Neuron (in vitro differentiated cells): ENCODE measurements at regions not wholly inside any gene's neighbourhood (a gene's known extent, or its start where the extent isn't known, plus 50 kb on each side); places are given as distances from the start of the nearest gene placed in this dataset.

Source experiments
- H2AFZ ChIP-seq: one replicate; pipeline ENCODE4 v1.6.1; 2013; ENCODE audit warnings: low read depth, mild to moderate bottlenecking, inconsistent platforms, low read length, moderate library complexity
- H3K27me3 ChIP-seq: one replicate; pipeline ENCODE4 v1.6.1; 2013; ENCODE audit warnings: low read length; ENCODE audit not compliant: insufficient read depth
- H3K36me3 ChIP-seq: one replicate; pipeline ENCODE4 v1.6.1; 2013; ENCODE audit warnings: low read length; ENCODE audit not compliant: insufficient read depth
- H3K4me1 ChIP-seq: one replicate; pipeline ENCODE4 v1.6.1; 2013; ENCODE audit warnings: low read length; ENCODE audit not compliant: insufficient read depth
- H3K4me3 ChIP-seq: 2 replicates; pipeline ENCODE4 v1.5.1; 2013; ENCODE audit warnings: mild to moderate bottlenecking, low read length, moderate library complexity
- H3K9me3 ChIP-seq: one replicate; pipeline ENCODE4 v1.6.1; 2013; ENCODE audit warnings: low read length

- Histone ChIP-seq H3K9me3 (no peaks in the 10 kb centered on the region), H3K36me3 (no peaks in the 10 kb centered on the region), H3K27me3 (no peaks in the 10 kb centered on the region), H2AFZ (no peak overlapping the region), H3K4me3 (no peak overlapping the region), H3K4me1 (peaks cover 14% of the 10 kb centered on the region)
These were observed 143.8 kb downstream of the FGF1 start for GRCh38 chr5:142542078-142542477.

DNA sequence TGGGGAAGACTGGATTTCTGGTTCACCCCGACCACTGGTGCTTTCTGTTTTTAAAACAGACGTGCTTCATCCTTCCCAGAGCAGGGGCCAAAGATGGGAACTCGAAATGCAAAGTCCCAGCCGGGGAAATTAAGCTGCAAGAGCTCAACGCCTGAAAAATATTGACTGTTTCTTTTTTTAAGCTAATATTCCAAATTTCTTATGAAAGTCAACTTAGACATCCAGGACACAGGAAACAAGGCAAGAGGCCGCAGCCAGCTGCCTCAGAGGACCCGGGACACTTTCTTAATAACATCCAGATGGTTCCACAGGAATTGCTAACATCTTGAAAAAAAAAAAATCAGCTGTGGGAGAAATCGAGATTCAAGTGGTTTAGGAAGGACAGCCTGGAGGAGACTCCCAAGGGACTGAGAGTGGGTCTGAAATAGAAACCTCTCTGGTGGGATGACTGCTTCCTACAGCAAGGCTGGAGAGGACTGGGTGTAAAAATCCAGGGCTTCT is 144.9 kb downstream of the FGF1 start:
- Histone ChIP-seq H2AFZ (no peak overlapping the region), H3K4me1 (peaks cover 14% of the 10 kb centered on the region), H3K27me3 (no peaks in the 10 kb centered on the region), H3K4me3 (no peak overlapping the region), H3K36me3 (no peaks in the 10 kb centered on the region), H3K9me3 (no peaks in the 10 kb centered on the region)

DNA sequence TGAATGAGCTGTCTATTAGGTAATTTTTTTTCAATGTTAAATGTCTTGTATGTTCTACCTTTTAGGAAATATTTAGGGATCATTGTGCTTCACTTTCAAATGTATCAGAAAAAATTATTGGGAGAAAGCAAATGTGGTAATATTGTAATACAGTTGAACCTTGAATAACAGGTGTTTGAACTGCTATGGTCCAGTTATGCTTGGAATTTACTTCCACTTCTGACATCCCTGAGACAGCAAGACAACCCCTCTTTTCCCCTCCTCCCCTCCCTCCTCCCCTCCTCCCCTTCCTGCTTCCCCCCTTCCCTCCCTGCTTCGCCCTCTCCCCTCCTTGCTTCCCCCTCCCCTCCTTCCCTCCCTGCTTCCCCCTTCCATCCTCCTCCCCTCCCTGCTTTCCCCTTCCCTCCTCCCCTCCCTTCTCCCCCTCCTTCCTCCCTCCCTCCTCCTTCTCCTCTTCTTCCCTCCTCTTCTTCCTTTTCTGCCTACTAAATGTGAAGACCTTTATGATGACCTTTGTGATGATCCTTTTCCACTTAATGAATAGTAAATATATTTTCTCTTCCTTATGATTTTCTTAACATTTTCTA is 146.6 kb downstream of the FGF1 start:
- no peak overlapping the region for H3K4me3 ChIP-seq
- no peaks in the 10 kb centered on the region for H3K9me3 ChIP-seq
- H3K4me1 ChIP-seq, result no peaks in the 10 kb centered on the region
- H2AFZ ChIP-seq, result no peak overlapping the region
- H3K36me3 ChIP-seq, result no peaks in the 10 kb centered on the region
- no peaks in the 10 kb centered on the region for H3K27me3 ChIP-seq

DNA sequence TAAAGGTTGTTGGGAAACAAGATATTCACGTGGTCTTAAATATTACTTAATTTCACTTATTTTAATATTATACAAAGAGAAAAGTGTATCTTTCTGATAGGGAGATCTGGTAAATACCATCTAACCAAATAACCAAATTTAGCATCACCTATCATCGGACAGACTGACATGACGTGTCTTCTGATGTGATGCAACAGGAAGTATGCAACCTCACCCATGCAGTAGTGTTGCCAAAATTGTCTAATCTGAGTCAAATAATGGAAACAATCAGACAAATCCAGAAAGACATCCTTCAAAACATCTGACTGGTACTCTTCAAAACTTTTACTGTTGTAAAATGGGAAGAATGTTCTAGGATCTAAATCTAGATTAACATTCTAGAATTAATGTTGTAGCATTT is 148.0 kb downstream of the FGF1 start:
- H3K4me1 ChIP-seq, result no peaks in the 10 kb centered on the region
- no peak overlapping the region for H3K4me3 ChIP-seq
- no peaks in the 10 kb centered on the region for H3K27me3 ChIP-seq
- no peaks in the 10 kb centered on the region for H3K9me3 ChIP-seq
- H2AFZ ChIP-seq, result no peak overlapping the region
- no peaks in the 10 kb centered on the region for H3K36me3 ChIP-seq

GRCh38 chr5:142532781-142533176 is 153.1 kb downstream of the FGF1 start:
- H2AFZ ChIP-seq, result no peak overlapping the region
- no peaks in the 10 kb centered on the region for H3K4me1 ChIP-seq
- no peaks in the 10 kb centered on the region for H3K36me3 ChIP-seq
- H3K27me3 ChIP-seq, result no peaks in the 10 kb centered on the region
- H3K4me3 ChIP-seq, result no peak overlapping the region
- no peaks in the 10 kb centered on the region for H3K9me3 ChIP-seq

GRCh38 chr5:142531977-142532780 is 153.7 kb downstream of the FGF1 start:
- H3K27me3 ChIP-seq, result no peaks in the 10 kb centered on the region
- H3K4me3 ChIP-seq, result no peak overlapping the region
- no peak overlapping the region for H2AFZ ChIP-seq
- H3K9me3 ChIP-seq, result no peaks in the 10 kb centered on the region
- no peaks in the 10 kb centered on the region for H3K4me1 ChIP-seq
- H3K36me3 ChIP-seq, result no peaks in the 10 kb centered on the region

DNA sequence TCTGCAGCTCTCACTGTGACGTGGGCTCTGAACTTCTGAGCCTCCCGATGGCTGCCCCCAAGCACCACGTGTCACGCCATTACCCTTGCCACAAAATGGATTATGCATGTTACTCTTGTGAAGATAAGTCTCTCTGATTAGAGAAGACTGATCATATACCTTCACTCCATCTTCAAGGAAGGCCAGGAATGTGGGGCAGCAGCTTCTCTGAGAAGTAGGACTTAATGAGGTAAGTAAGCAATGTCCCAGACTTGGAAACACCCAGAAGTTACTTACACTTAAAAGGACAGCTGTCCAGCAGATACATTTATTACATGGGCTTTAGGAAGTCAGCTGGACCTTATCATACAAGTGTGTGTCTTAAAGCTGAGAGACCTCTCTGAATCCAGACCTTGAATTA is 155.0 kb downstream of the FGF1 start:
- no peak overlapping the region for H3K4me3 ChIP-seq
- H3K4me1 ChIP-seq, result no peaks in the 10 kb centered on the region
- no peaks in the 10 kb centered on the region for H3K27me3 ChIP-seq
- H3K36me3 ChIP-seq, result no peaks in the 10 kb centered on the region
- no peak overlapping the region for H2AFZ ChIP-seq
- no peaks in the 10 kb centered on the region for H3K9me3 ChIP-seq

- Histone ChIP-seq H3K4me1 (no peaks in the 10 kb centered on the region), H3K36me3 (no peaks in the 10 kb centered on the region), H3K9me3 (no peaks in the 10 kb centered on the region), H2AFZ (no peak overlapping the region), H3K4me3 (no peak overlapping the region), H3K27me3 (no peaks in the 10 kb centered on the region)
These were observed 156.1 kb downstream of the FGF1 start for GRCh38 chr5:142529626-142530278.

DNA sequence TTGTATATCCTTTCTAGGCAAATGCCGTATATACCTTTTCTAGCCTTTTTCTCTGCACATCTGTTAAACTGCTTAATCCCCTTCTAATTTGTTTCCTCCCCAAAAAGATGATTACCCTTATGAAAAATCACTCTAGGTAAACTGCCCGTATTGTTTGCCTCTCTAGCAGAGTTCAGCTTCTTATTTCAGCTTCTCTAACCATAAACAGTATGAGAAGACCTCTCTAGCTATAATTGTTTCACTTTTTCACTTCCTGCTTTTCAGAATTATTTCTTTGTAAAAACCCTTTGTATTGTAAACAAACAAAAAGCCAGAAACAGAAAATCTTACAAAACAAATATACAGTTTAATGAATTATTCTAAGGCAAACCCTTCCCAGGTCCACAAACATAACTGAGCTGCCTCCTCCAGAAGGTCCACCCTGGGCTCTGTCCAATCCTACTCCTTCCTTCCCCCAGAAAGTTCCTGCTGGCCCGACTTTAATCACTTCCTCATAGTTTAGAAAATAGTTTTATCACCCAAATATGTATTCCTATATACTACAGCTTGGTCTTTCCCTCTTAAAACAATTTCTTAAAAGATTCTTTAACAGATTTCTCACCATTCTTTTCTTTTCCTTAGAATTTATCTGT is 158.1 kb downstream of the FGF1 start:
- Histone ChIP-seq H2AFZ (no peak overlapping the region), H3K27me3 (no peaks in the 10 kb centered on the region), H3K4me1 (no peaks in the 10 kb centered on the region), H3K9me3 (no peaks in the 10 kb centered on the region), H3K4me3 (no peak overlapping the region), H3K36me3 (no peaks in the 10 kb centered on the region)

- H3K4me1 ChIP-seq, result no peaks in the 10 kb centered on the region
- H2AFZ ChIP-seq, result no peak overlapping the region
- H3K36me3 ChIP-seq, result no peaks in the 10 kb centered on the region
- no peak overlapping the region for H3K4me3 ChIP-seq
- no peaks in the 10 kb centered on the region for H3K27me3 ChIP-seq
- H3K9me3 ChIP-seq, result no peaks in the 10 kb centered on the region
These were observed 158.7 kb downstream of the FGF1 start for GRCh38 chr5:142527234-142527633.

- no peak overlapping the region for H3K4me3 ChIP-seq
- no peak overlapping the region for H2AFZ ChIP-seq
- no peaks in the 10 kb centered on the region for H3K27me3 ChIP-seq
These were observed 162.9 kb downstream of the FGF1 start for GRCh38 chr5:142522983-142523382.

DNA sequence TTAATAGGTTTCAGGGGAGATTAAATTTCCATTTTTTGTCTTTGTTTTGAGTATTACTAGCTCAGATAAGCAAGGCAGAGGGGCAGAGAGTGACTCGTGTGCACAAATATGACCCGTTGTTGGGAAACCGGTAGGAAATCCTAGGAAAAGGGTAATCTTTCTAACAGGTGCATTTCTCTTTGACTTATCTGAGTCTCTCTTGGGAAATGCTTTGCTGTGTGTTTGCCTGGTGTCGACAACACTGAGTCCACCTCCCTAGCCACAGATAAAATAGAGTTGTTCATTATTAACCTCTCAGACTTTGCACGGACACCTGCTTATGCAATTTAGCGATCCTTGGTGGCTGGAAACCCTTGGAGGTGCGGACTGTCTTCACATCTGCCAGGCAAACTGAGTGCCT is 164.2 kb downstream of the FGF1 start:
- Histone ChIP-seq H3K9me3 (no peaks in the 10 kb centered on the region), H3K4me3 (no peak overlapping the region), H2AFZ (no peak overlapping the region), H3K36me3 (no peaks in the 10 kb centered on the region), H3K4me1 (no peaks in the 10 kb centered on the region), H3K27me3 (no peaks in the 10 kb centered on the region)

More at GRCh38 chr5:142522983-142523382, 162.9 kb downstream of the FGF1 start:
- Histone ChIP-seq H3K4me1 (no peaks in the 10 kb centered on the region), H3K9me3 (no peaks in the 10 kb centered on the region), H3K36me3 (no peaks in the 10 kb centered on the region)

DNA sequence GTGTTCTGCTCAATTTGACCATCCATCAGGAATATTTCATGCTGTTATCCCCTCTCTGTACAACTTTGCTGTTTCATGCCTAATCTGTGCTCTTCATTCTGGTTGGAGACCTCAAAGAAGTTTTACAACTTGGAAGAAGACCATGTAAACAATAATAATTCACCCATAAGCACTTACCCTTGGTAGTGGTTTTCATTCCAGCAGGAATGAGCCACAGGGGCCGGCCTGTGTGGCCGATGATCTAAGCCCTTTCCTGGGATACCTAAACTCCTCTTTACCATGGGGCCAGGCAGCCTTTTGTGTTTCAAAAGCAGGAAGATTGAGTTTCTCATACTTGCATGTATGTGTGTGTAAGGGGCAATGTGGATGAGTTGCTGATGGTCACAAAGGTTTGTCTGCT is 165.0 kb downstream of the FGF1 start:
- H3K36me3 ChIP-seq, result no peaks in the 10 kb centered on the region
- no peaks in the 10 kb centered on the region for H3K9me3 ChIP-seq
- no peaks in the 10 kb centered on the region for H3K4me1 ChIP-seq
- H3K27me3 ChIP-seq, result no peaks in the 10 kb centered on the region
- H2AFZ ChIP-seq, result no peak overlapping the region
- no peak overlapping the region for H3K4me3 ChIP-seq
